Brain microvascular endothelial cell (primary cell): ENCODE measurements at regions not wholly inside any gene's neighbourhood (a gene's known extent, or its start where the extent isn't known, plus 50 kb on each side); places are given as distances from the start of the nearest gene placed in this dataset.
"Not testable (repeated sequence)": the region's sequence is repeated elsewhere in the genome, so short reads cannot be mapped to it uniquely, and the experiment has no call there.

Source experiments
- DNase-seq: peaks from one replicate; pipeline ENCODE4 v3.0.0-alpha.2; 2020
- H3K27ac ChIP-seq: fragments of 250-450 bp; sonication (Bioruptor Pico); 2 replicates; pipeline ENCODE4 v1.5.1; 2020; ENCODE audit warnings: mild to moderate bottlenecking, moderate library complexity
- H3K27me3 ChIP-seq: fragments of 250-450 bp; sonication (Bioruptor Pico); replicated peaks from 2 replicates; pipeline ENCODE4 v1.5.1; 2020; ENCODE audit warnings: mild to moderate bottlenecking
- H3K36me3 ChIP-seq: fragments of 250-450 bp; sonication (Bioruptor Pico); replicated peaks from 2 replicates; pipeline ENCODE4 v1.5.1; 2020; ENCODE audit warnings: mild to moderate bottlenecking
- H3K4me3 ChIP-seq: 2 replicates; pipeline ENCODE4 v1.5.1; 2011; ENCODE audit warnings: low read depth, mild to moderate bottlenecking, control low read depth, low read length, moderate library complexity
- CTCF ChIP-seq: IDR thresholded peaks from 2 replicates; pipeline ENCODE4 v1.5.1; 2011; ENCODE audit warnings: low read depth, mild to moderate bottlenecking, moderate library complexity, low read length, control low read depth, inconsistent platforms; ENCODE audit errors: missing control alignments
- in situ Hi-C: cut with HindIII; loops from 2 replicates; pipeline ENCODE4 v1.10.0; 2017; ENCODE audit warnings: low sequenced_read_pairs, low pct_ligation_motif_present

- Histone ChIP-seq H3K4me3 (no peak overlapping the region), H3K36me3 (no peaks in the 10 kb centered on the region), H3K27ac (no peak overlapping the region), H3K27me3 (no peaks in the 10 kb centered on the region)
- no peak for TF ChIP-seq CTCF
- in situ Hi-C loops = no loop called here
- DNase-seq = no peak
Measured at GRCh38 chr4:138796761-138797160, 218.8 kb upstream of the NOCT start.

GRCh38 chr4:138790706-138791340, 224.8 kb upstream of the NOCT start:
- TF ChIP-seq CTCF = no peak
- in situ Hi-C loops = no loop called here
- Histone ChIP-seq H3K27me3 (no peaks in the 10 kb centered on the region), H3K27ac (no peak overlapping the region), H3K36me3 (no peaks in the 10 kb centered on the region), H3K4me3 (no peak overlapping the region)
- DNase-seq = no peak

- Histone ChIP-seq H3K4me3 (no peak overlapping the region), H3K36me3 (no peaks in the 10 kb centered on the region), H3K27me3 (no peaks in the 10 kb centered on the region), H3K27ac (no peak overlapping the region)
- in situ Hi-C loops = no loop called here
- no peak for DNase-seq
- TF ChIP-seq CTCF = no peak
Measured at GRCh38 chr4:138789796-138790195, 225.8 kb upstream of the NOCT start.

- H3K36me3 ChIP-seq = no peaks in the 10 kb centered on the region
- no peak overlapping the region for H3K4me3 ChIP-seq
- no peak overlapping the region for H3K27ac ChIP-seq
- in situ Hi-C loops = no loop called here
- TF ChIP-seq CTCF = no peak
- H3K27me3 ChIP-seq = no peaks in the 10 kb centered on the region
- DNase-seq = no peak
Measured at GRCh38 chr4:138788857-138789256, 226.7 kb upstream of the NOCT start.

- Histone ChIP-seq H3K27me3 (no peaks in the 10 kb centered on the region), H3K36me3 (no peaks in the 10 kb centered on the region), H3K4me3 (no peak overlapping the region), H3K27ac (no peak overlapping the region)
- in situ Hi-C loops = no loop called here
- no peak for TF ChIP-seq CTCF
- DNase-seq = peak; percentile 24
Measured at GRCh38 chr4:138788267-138788790, 227.3 kb upstream of the NOCT start.

GRCh38 chr4:138779761-138780160, 235.8 kb upstream of the NOCT start:
- H3K4me3 ChIP-seq, H3K27ac ChIP-seq, in situ Hi-C loops, DNase-seq, H3K36me3 ChIP-seq, H3K27me3 ChIP-seq: not testable (repeated sequence)
